SU-DHL-6 (cell line): ENCODE measurements at regions not wholly inside any gene's neighbourhood (a gene's known extent, or its start where the extent isn't known, plus 50 kb on each side); places are given as distances from the start of the nearest gene placed in this dataset.

ENCODE experiments used
- EZH2phosphoT487 ChIP-seq: fragments of 200-600 bp; sonication (generic), shearing (Covaris generic); conservative IDR thresholded peaks from 2 replicates; pipeline ENCODE4 v1.6.1; 2018; ENCODE audit warnings: mild to moderate bottlenecking, antibody characterized with exemption, low read length, moderate library complexity, mixed read lengths
- TF ChIP-seq, protein P1 (sequence below): fragments of 200-600 bp; sonication (generic); IDR thresholded peaks from one replicate; pipeline ENCODE4 v1.5.1; 2017; ENCODE audit warnings: antibody characterized with exemption, mild to moderate bottlenecking, low read length, moderate library complexity; ENCODE audit not compliant: insufficient read depth, poor library complexity, severe bottlenecking

DNA sequence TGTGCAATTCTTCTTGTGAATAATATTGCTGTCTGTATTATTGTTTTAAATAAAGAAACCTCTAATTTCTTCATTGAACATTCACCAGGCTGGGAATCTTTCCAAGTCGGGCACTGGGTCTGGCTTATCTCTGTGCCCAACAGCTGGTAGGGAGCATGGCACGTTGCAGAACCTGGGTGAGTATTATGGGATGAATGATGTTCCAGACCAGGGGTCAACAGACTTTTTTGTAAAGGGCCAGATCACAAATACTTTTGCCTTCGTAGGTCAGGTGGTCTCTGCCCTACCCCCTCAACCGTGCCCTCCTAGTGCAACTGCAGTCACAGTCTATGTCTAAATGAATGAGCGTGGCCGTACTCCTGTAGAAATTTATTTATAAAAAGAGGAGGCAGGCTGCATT is 81.6 kb upstream of the FOXQ1 start:
- TF ChIP-seq, protein P1, sequence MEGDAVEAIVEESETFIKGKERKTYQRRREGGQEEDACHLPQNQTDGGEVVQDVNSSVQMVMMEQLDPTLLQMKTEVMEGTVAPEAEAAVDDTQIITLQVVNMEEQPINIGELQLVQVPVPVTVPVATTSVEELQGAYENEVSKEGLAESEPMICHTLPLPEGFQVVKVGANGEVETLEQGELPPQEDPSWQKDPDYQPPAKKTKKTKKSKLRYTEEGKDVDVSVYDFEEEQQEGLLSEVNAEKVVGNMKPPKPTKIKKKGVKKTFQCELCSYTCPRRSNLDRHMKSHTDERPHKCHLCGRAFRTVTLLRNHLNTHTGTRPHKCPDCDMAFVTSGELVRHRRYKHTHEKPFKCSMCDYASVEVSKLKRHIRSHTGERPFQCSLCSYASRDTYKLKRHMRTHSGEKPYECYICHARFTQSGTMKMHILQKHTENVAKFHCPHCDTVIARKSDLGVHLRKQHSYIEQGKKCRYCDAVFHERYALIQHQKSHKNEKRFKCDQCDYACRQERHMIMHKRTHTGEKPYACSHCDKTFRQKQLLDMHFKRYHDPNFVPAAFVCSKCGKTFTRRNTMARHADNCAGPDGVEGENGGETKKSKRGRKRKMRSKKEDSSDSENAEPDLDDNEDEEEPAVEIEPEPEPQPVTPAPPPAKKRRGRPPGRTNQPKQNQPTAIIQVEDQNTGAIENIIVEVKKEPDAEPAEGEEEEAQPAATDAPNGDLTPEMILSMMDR, result no peak
- TF ChIP-seq EZH2phosphoT487, result no peak
